ENCODE measurements at regions not wholly inside any gene's neighbourhood (a gene's known extent, or its start where the extent isn't known, plus 50 kb on each side); places are given as distances from the start of the nearest gene placed in this dataset.

- no peak for TF ChIP-seq EZH2 (IDR thresholded peaks at IDR 0.05; ENCODE audit: insufficient read depth, poor library complexity, severe bottlenecking)
- TF ChIP-seq EZH2phosphoT487 (IDR thresholded peaks at IDR 0.05; ENCODE audit: insufficient read depth, low read depth), result no peak
Measured at GRCh38 chr4:144300616-144301015, 160.1 kb upstream of the GYPA start.
